Germinal center (tissue), 1 donor: ENCODE measurements at regions not wholly inside any gene's neighbourhood (a gene's known extent, or its start where the extent isn't known, plus 50 kb on each side); places are given as distances from the start of the nearest gene placed in this dataset.
"Not testable (repeated sequence)": the region's sequence is repeated elsewhere in the genome, so short reads cannot be mapped to it uniquely, and the experiment has no call there.

Source experiments
- DNase-seq: peaks from one replicate; pipeline ENCODE4 v3.0.0; 2012; ENCODE audit warnings: mixed read lengths, low spot score

DNA sequence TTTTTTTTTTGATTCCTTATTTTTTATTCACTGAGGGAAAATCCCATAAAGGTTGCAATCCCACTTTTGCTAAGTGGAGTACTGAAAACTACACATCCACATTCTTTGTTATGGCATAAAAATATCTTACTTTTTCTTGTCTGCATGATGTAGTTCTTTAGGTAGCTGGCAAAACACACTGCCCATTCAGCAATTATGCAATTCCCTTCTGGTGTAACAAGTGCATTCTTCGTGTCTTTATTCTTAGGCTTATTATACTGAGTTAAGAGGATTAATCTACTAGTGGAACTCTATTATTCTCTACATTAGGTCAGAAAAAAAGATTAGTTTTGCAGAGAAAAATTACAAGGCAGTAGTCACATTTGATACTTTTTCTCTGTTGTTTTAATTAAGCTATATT, 403.8 kb upstream of the GBE1 start:
- DNase-seq: no peak

DNA sequence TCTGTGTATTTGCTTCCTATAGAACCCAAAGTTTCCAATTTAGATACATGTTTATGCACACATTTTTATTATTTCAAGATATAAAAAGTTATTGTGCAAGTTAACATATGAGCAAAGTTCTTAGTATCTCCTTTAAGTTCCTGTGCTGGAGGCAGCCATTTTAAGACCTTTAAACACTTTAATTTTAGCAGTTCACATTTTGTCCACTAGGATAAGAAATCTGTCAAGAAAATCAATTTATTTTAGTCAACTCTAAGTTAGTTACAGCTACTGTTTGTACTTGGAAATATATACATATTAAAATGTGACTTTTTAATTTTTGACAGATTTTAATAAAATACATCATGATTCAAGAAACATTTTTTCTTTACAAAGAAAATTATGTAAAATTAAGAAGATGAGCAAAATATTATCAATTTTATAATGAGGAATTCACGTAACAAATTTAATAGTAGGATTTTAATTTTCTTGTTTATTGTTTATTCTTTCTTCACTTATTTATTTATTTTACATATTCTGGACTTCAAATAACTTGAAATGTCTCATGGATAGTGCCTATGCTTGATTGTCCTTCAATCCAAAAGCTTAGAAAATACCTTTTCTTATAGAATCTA, 402.6 kb upstream of the GBE1 start:
- no peak for DNase-seq

DNA sequence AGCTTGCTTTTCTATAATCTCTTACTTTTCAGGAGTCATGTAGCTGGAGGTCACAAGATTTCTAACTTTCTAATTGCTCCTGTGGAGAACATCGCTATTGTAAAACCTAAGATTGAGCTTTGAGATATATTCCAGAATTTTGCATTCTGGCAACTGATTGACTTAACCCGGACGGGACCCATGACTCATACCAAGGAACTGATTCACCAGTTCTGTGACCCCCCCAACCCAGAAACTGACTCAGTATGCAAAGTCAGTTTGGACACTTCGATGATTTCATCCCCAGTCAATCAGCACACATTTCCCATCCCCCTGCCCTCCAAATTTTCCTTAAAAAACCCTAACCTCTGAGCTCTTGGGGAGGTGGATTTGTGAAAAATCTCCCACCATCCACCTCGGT, 396.5 kb upstream of the GBE1 start:
- no peak for DNase-seq

DNA sequence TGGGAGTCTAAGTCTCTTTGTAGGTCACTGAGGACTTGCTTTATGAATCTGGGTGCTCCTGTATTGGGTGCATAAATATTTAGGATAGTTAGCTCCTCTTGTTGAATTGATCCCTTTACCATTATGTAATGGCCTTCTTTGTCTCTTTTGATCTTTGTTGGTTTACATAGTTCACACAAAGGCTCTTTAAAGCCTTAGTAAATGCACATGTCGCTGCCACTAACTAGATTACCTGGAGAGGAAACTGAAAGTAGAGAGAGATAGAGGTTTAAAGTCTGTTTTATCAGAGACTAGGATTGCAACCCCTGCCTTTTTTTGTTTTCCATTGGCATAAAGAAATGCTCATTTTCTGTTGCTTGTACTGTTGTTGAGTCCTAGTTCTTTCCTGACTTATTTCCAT, 392.4 kb upstream of the GBE1 start:
- not testable (repeated sequence) for DNase-seq

DNA sequence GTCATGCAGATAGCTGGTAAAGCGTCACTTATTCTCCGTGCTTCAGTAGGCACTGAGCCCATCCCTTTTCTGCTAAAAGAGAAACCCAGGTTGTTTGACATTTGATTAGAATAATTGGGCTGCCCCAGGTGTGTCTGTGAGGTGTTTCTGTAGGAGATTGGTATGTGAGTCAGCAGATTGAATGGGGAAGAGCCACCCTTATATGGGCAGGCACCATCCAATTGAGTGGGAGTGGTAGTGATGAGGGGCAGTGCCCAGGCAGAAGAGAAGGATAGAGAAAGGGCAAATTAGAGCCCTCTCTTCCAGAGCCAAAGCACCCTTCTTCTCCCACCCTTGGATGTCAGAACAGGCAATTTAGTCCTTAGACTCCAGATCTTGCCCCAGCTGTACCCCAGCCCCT, 384.3 kb upstream of the GBE1 start:
- no peak for DNase-seq

DNA sequence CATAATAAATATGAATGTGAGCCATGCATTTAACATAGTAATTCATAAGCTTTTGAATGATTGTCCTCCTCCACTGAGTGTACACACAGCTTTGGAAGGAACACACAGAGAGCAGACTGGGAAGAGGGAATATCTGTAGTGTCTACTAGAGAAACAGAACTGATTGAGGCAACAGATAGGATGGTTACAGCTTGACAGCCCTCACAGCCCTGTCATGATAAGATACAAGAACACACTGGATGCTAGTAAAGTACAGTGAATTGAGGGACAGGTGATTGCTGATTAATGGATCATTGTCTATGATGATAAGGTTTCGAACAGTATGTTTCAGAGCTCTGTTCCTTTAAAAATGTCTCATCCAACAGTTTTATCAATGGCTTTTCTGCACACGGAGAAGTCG, 383.4 kb upstream of the GBE1 start:
- no peak for DNase-seq

DNA sequence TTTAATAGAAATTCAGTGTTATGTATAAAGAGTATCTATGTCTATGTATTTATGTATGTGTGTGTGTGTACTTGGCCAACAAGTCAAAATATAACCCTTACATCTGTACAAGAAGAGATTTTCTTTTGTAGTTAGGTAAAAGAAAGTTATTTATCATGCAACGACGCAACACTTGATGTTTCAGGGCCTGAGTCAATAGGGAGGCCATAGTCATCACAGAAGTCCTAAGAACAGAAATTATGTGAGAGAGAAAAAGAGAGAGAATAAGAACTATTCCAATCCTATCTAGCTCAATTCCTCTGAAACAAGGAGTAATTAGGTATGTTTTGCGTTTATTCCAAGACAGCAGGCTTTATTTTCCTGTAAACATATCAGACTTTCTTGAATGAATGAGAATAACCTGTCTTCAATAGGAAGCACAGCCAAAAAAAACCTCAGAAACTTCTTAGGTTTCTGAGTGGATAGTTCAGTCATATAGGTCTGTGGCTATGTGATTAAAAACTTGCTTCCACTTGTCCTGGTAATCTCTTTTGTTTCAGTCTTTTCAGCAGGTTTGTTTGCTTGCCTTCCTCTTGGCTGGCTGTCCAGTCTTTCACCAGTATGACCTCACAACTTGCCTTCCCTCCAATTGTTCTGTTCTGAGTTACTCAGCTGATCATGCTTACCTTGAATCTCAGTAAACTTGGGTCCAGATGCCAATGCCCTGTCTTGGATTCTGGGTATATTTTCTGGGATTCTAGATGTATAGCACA, 382.4 kb upstream of the GBE1 start:
- no peak for DNase-seq

DNA sequence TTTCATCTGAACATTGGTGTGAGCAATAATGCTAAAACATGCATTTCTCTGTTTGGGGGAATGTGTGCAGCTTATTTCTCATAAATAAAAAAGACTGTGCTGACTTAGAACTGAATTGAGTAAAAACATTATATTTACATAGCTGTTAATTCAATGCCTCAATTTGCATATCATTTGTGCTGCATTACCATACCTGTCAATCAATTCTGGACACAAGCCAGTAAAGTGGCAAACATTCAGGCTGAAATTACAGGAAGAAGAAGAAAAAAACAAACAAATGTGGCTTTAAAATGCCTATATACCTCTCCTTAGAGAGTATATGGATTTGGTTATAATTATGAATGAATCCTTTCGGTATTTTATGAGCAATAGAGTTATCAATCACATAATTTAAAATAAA, 380.1 kb upstream of the GBE1 start:
- DNase-seq: no peak

DNA sequence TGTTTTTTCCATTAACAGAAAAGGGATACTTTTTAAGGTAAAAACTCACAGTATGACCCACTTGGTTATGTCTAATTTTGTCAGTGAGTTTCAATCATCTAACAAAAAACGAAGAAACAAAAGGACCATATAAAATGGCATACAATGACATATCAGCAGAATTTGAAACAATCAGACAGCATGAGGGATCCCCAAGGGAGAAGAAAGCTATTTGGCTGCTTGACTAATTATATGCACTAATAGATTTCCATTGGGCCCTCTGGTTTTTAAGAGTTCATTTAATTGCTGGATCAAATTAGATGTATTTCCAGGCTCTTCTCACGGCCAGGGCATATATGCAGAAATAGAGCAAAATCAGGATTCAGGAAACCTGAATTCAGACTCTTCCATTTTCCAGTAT, 376.4 kb upstream of the GBE1 start:
- no peak for DNase-seq

DNA sequence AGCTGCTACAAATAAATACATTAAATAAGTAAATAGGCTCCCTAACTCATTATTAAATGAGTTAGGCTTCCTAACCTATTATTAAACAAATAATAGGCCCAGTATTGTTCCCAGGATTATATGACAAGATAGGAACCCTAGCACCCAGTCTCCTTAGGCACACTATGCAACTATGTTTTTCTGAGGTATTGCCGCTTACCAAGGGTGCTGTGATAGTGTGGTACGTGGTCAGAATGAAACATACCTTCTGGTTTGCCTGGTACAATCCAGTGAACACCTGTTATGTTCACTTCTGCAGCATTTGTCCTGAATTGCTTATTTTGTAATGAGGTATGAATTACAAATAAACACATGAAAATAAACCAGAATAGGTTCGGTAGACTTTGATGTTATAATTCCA, 375.6 kb upstream of the GBE1 start:
- no peak for DNase-seq

DNA sequence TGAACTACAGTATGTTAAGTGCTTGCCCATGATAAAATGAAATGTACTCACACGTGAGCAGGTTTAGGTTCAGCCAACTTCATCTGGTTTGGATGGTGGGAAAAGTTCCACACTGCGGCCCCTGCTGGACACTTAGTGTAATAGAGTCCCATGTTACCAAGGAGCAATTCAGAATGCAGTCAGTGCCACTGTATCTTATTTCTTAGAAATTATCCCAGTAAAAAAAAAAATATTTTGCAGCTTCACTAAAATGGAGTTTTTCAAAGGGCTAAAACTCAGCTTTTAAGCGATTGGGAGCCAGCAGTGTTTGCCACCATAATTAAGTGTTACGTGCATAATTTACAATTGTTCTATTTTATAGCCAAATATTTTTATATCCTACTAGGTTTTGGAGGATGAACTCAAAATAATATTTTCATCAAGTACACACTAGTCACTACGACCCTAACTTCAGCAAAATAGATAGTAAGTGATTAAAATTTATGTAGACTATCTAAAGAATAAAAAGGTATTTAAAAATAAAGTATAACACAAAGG, 371.7 kb upstream of the GBE1 start:
- DNase-seq: peak; percentile 33

DNA sequence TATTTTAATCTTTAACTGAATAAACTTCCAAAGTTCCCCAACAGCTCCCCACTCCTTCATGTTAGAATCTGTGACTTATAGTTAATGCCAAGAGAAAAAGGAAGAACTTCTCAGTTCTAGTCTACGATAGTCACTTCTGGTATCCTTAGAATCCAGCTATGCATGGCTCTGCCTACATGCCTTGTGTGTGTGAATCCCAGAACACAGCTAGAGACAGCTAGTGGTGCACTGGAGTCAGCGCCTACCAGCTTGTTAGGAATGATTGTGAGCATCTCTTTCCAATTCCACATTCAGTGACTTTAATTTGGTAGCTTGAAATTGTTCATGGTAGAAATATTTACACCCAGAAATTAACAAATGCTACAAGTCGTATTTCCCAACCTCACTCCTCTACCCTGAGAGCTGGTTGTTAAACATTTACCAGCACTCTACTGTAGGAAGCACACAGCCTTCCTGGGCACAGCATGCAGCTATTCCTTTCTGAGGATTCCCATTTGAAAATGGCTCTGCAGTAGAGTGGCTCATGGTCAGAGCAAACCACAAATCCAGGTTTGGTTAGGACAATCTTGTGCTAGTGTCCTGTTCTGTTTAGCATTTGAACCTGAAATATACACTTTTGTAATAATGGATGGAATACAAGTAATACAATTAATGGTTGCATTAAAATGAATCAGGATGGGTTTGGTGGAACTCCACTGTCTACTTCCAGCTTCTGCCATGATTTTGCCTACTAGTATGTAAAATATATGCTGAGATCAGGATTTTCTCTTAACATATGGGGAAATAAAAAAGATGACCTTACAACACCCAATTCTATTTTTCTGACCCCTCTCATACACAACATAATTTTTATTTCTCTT, 371.0 kb upstream of the GBE1 start:
- DNase-seq: no peak

DNA sequence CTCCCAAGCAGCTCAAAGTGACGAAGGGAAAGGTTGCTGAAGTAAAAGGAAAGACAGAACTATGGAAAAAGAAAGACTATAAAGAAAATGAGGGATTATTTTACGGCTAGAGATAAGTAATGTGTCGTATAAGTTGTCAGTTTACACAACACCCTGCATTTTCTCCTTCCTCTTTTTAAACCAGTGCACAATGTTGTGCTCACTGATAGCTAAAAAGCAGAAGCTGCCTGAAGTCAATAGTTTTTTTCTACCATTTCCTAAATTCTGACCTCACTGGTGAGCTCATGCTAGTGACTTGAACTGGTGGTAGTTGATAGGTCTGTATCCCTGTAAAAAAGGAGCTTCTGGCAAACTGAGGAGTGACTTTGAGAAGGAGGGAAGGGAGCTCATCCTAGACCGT, 368.6 kb upstream of the GBE1 start:
- no peak for DNase-seq

DNA sequence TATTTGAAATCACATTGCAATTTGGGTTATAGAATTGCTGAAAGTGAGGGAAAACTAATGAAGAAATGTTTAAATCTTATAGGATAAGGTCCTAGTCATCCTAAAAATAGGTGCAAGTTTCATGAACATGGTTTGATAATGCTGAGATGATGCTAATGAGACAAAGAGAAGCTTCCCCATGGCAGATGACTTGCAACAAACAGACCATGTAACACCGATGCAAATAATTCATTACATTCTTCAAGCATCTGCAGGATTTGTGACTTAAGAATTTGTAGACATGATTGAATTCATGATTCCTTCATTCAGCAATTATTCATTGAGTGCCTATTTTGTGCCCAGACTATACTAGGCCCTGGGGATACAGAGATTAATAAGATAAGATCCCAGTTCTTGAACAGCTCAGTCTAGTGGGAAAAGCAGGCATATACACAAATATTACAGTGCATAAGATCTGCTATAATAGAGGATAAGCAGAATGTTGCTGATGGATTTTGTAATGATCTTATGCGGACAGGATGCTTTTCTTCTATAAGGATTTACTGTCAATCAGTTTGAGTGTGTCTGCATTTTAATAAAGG, 367.9 kb upstream of the GBE1 start:
- no peak for DNase-seq

DNA sequence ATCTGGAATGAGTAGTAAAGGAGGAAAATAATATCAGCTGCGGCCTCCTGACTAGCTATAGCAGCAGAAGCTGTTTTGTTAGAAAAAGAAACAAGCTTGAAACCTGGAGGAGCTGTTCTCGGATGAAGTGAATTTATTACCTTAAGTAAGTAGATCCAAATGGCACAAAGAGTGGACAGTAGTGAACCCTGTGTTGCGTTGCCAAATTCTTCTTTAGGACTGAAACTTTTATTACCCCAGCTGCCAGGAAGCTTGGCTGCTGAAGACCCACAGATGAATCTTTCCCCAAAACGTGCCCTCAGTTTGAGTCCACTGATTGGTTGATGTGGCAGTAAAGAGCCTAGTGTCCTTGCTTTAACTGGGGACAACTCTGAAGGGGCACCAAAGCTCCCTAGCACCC, 366.8 kb upstream of the GBE1 start:
- no peak for DNase-seq

DNA sequence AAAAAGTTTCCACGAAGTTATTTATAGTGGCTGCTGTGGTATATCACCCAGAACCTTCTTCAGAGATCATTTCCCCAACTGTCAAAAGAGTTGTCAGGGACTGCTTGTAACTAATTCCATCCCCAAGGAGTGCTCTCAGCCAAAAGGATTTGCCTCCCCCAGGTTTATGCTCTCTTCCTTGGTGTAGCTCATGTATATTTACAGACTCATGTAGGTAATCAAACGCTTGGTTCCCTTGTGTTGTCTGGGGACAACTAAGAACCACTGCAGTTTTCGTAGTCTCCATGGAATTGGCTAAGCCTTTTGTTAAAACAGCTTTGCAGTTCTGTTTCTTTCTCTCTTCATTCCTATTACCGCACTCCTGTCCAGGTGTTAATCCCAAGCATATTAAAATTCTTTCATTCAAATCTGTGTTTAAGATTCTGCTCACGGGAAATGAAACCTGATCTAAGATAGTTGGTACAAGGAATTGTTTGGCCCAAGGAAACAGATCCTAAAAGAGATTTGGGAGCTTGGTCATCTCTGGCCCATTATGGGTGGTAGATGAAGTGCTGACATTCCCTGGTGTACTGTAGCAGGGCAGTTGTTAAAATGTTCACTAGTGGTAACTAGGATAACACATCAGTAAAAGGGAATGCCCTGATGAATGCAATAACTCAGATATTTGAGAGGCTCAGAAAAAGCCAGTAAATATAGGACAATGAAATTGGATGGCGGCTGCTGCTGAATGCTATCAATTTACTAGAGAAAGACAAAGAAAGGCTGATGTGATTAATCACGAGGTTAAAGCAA, 361.3 kb upstream of the GBE1 start:
- DNase-seq: no peak

DNA sequence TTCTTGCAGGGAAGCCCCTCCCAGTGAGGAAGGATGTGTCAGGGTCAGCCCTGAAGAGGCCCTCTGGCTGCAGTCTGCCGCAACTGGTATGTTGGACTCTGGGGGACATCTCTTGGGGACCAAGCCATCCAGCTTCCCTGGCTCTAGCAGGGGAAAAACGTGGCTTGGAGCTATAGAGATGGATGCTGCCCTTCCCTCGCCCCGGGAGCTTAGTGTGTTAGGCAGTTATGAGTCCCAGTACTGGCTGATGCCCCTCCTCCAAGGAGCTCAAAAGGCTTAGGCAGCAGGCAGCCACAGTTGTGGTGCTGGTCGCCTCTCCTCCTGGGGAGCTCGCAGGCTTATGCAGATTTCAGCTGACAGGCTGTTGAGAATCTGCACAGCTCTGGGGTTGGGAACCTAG, 353.1 kb upstream of the GBE1 start:
- no peak for DNase-seq

DNA sequence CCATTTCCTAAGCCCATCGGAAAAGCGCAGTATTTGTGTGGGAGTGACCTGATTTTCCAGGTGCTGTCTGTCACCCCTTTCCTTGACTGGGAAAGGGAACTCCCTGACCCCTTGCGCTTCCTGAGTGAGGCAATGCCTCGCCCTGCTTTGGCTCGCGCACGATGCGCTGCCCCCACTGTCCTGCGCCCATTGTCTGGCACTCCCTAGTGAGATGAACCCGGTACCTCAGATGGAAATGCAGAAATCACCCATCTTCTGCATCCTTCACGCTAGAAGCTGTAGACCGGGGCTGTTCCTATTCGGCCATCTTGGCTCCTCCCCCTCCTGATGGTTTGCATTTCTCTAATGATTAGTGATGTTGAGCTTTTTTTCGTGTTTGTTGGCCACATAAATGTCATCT, 349.3 kb upstream of the GBE1 start:
- not testable (repeated sequence) for DNase-seq

DNA sequence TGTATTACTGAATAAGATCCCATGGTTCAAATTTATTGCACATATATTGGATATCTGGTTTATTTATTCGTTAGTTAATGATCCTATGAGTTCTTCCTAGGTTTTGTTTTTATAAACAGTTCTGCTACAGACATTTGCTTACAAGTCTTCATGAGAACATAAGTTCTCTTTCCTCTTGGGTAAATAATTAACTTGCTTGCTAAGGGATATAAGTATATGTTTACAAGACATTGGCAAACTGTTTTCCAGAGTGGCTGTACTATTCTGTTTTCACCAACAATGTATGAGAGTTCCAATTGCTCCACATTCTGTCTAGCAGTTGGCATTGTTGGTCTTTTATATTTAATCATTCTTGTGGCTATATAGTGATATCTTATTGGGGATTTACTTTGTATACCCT, 341.8 kb upstream of the GBE1 start:
- no peak for DNase-seq

DNA sequence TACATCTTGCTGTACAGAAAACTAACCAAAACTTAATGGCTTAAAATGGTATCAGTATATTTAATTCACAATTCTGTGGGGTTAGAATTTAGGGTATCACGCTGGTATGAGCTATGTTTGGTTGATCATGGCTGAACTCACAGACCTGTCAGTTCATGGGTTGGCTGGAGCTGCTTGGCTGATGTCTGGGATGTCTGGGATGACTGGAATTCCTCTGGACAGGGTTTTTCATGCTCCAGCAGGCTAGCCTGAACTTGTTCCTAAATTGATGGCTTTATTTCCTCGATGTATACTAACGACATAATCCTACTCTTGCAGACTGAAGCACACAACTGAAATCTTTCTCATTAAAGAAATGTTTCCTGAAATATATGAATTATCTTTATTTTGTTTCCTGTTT, 338.9 kb upstream of the GBE1 start:
- no peak for DNase-seq

DNA sequence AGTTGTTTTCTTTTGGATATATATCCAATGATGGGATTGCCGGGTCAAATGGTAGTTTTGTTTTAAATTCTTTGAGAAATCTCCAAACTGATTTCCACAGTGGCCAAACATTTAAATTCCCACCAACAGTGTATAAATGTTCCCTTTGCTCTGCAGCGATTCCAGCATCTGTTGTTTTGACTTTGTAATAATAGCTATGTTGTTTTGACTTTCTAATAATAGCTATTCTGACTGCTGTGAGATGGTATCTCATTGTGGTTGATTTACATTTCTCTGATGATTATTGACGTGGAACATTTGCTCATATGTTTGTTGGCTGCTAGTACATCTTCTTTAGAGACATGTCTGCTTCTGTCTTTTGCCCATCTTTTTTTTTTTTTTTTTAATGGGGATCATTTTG, 332.2 kb upstream of the GBE1 start:
- no peak for DNase-seq

DNA sequence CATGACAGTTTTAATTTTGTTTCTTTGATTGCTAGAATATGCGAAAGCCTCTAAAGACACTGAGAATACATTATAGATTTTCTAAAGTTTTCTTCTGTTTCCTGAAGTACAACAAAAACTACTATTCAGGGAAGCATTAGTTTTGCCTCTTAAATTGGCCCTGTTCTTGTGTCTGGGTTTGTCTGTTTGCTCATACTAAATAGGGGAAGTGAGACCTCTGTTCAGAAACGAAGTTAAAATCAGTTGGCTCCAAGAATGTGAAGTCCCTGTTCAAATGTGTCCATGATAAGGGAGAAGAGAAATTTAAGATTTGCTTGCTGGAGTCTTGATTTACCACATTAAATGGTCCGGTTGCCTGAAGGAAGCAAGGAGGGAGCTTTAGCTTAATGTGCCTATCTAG, 327.3 kb upstream of the GBE1 start:
- DNase-seq: no peak
